DMS153 (cell line): ENCODE measurements at regions not wholly inside any gene's neighbourhood (a gene's known extent, or its start where the extent isn't known, plus 50 kb on each side); places are given as distances from the start of the nearest gene placed in this dataset.
"Not testable (repeated sequence)": the region's sequence is repeated elsewhere in the genome, so short reads cannot be mapped to it uniquely, and the experiment has no call there.

ENCODE experiments used
- DNase-seq: peaks from one replicate; lab custom pipeline; 2025; lab: John Stamatoyannopoulos, UW

DNA sequence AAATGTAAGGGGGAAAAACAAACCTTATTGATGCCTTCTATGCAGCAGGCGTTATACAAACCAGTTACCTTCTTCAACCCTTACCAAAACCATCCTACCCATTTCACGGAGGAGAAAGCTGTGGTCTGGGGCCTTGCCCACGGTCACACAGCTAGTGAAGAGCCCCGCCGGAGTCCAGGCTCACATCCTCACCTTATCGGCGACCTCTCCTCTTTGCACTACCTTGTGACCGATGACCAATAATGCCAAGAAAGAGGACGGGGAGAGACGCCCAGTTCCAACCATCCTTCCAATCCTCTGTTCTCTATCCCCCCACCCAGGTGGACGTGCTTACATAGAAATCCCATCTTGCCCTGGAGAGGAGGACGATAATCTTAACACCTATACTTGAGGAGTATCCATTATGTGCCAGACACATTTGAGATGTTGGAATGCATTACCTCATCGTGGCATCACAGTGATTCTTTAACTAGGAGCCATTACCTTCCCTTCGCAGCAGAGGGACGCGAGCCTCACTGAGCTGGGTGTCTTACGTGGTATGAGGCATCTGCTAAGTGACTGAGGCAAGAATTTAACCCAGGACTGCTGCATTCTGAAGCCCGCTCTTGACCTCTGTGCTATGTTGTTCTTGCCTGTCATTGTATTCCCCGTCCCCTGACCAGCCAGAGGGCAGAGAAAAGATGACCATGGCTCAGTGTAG is 253.7 kb upstream of the B3GAT1 start:
- no peak for DNase-seq

DNA sequence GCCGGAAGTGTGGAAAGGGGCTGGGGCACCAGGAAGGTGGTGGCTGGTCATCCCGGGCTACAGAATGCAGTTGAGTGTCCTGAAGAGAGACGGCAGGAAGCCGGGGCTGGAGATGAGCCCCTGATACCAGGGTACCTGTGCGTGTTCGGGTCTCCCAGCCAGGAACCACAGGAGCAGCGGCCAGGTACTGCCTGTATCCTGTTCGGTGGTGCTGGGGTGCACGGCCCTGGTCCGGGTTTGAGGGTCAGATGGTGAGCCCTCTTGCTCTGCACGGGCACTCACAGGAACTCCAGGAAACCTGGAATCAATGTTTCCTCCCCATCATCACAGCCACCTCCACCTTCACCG is 253.1 kb upstream of the B3GAT1 start:
- DNase-seq: no peak

DNA sequence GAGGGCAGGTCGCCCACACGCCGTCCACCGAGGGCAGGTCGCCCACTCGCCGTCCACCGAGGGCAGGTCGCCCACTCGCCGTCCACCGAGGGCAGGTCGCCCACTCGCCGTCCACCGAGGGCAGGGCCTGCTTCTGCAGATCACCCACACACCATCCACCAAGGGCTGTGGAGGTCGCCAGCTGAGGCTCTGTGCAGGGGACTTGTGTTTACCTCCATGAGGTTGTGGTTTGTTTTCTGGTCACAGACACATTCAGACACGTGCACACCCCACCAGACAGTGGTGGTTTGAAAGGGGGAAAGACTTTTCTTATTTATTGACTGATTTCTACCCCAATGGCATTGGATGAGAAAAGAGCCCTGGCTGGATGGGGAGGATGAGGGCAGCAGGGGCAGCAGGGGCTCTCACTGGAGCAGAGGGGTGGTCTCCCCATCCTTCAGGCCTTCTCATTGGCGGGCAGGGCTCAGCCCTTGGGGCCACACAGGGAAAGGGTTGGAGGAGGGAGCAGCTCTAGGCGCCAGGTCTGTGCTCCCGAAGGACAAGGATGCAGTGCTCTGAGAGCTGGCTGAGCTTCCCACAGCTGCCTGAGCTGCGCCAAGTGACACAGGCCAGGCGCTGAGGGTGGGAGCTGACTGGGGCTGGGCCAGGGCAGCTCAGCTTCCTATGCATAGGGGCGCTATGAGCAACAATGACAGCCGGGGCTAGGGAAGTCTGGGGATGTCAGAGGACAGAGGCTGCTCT is 252.6 kb upstream of the B3GAT1 start:
- DNase-seq: no peak

DNA sequence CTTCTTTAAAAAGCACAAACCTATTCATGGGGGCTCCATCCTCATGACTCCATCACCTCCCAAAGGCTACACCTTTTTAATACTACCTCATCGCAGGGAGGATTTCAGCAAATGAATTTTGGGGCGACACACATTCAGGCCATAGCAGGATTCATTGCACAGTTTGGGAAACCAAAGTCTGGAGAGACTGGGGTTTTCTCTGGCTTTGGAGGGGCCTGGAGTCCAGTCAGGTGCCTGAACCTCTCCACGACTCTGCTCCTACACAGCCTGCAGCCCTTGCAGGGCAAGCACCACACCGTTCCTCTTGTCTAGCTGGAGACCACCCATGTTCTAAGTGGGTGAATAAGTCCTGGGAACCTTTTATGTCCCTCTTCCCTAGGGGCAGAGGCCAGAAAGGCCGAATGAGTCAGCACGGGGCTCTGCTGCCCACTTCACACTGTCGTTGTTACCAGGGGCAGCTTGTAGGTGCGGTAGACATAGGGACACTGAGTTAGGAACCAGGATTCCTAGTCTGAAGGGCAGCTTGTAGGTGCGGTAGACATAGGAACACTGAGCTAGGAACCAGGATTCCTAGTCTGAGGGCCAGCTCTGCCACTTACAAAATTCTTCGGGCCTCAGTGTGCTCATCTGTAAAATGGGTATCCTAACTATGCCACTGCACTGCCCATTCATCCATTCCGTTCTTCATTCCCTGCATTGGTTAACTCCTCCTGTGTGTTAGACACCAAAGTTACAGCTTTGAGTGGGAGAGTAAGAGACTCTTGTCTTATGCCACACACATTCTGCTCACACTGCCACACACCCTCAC is 251.7 kb upstream of the B3GAT1 start:
- no peak for DNase-seq

DNA sequence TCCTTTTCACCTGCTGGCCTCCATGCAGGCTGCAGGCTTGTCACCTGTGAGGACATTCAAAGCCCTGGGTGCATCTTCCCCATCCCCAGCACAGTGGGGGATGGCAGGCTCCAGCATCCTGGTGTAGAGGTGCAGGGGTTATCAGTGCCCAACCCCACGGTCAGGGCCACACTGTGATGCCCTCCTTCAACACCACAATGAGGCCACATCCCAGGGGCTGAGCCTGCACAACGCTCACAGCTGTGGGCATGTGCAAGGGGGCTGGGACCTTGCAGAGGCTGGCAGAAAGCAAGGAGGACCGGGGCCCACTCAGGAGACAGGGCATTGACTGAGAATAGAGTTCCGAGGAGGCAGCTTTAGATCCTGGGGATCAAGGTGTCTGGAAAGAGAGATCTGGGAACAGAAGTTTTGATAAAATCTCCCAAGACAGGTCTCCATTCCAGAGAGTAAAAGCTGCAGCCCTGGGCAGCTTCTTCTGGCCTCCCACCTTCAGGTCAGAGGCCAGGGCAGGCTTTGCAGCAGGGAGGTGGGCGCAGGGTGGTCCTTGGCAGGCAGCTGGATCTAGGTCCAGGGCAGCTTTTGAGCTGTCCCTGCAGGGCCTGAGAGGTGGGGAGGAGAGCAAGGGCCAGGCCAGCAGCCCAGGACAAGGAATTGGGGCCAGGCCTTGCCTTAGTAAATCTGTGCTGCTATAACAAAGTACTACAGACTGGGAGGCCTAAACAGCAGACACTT is 250.8 kb upstream of the B3GAT1 start:
- DNase-seq: no peak

DNA sequence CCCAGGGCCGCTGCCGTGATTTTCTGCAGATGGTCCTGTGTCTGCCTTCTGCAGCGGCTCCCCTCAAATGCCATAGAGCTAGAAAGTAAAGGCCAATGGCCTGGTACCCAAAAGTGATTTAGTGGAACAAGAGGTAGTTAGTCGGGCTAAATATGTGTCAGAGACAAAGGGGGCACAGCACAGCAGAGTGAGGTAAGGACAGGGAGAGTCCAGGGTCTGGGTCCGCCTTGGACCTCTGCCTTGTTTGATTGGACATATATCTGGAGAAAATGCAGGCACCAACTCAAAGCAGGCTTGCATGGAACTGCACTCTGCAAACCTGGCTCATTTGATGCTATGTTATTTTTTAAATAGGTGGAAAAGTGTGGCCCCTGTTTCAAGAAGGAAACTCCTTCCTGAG is 249.6 kb upstream of the B3GAT1 start:
- no peak for DNase-seq

DNA sequence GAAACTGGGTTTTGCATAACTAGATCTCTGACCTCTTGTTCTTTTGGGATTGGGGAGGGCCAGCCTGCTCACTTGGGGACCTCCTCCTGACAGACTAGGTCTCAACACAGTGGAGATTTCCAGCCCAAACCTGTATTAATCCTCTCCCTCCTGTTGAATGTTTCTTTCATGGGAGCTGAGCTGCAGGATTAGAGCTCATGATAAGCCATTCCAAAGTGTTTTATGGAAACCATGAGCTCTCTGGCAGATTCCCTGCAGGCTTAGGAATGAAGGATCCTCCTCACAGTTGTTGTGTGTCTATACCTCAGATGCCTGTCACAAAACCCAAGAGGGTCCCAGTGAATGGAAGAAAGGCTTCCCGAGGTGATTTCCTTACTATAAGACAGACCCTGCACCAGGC is 248.4 kb upstream of the B3GAT1 start:
- DNase-seq: no peak

DNA sequence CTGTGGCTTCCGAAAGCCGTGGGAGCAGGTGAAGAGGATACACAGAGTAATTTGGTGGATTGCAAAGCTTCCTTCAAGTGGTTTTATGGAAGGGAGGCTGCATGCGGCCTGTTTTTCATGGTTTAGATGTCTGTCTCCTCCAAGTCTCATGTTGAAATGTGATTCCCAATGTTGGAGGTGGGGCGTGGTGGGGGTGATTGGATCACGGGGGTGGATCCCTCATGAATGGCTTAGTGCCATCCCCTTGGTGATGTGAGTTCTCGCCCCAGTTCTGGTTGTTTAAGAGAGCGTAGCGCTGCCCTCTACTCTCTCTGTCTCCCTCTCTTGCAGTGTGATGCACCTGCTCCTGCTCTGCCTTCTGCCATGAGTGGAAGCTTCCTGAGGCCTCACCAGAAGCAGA is 247.8 kb upstream of the B3GAT1 start:
- DNase-seq: no peak

DNA sequence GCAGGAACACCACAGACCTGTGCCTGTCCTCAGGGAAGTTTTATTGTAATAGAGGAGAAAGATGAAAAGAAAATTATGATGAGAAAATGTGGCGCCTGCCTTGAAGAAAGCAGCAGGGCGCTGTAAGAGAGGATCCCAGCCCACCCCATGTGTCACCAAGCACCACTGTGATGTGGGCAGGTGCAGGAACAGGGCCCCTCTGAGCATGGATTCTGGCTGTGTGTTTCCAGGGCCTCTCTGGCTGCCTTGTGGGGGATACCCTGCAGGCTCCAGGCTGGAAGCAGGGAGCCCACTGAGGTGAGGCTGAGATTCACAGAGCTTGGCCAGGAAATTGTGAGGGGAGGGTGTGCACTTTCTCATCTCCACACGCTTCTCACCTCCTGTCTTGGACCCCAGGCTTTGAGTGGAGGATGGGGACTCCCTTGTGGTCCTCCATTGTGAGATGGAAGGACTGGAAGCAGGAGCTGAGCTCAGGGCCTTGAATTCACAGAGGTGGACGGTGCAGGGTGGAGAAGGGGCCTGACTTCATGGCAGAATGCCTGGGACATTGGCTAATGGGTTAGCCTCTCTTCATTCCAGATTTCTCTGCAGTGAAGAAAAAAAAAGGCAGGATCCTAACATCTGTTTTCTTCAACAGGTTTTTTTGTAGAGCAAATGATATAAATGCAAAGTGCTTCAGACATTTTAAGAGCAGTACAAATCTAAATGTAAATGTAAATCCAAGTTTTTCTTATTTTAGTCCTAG is 246.6 kb upstream of the B3GAT1 start:
- no peak for DNase-seq

DNA sequence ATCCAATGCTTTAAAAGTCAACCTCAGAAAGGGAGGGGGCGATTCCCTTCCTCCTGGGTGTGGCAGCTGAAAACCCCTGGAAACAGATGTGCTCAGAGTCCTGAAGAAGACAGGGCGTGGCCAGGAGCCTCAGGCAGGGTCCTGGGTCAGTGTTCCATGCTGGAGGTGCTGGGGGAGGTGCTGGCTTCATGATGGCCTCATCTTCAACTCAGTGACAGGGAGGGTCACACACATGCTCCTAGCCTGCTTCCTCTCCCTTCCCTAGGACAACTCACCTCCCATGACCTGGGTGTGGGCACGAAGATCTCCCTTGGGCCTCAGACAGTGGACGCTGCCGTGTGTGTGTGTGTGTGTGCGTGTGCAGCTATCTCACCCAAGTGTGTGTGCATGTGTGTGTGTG is 245.6 kb upstream of the B3GAT1 start:
- no peak for DNase-seq

DNA sequence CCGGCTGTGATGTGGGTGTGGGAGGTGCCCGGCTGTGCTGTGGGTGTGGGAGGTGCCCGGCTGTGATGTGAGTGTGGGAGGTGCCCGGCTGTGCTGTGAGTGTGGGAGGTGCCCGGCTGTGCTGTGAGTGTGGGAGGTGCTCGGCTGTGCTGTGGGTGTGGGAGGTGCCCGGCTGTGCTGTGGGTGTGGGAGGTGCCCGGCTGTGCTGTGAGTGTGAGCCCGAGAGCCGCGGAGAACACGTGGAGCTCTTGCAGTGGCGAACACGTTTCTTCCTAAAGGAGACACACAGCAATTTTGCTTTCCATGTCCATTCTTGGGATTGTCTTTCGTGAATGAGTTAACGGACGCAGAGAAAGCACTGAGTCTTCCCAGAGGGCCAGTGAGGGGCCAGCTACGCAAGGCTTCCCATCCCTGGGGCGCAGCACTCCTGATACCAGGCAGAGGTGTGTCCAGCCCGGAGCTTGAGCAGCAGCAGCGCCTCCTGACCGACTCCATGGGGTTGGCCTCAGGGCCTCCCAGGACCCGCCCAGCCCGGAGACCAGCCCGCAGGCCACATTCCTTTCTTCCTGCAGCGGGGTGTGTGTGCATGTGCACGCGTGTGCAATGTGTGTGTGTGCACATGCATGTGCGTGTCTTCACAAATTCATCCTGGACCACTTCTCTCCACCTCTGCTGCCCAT is 245.0 kb upstream of the B3GAT1 start:
- DNase-seq: no peak

DNA sequence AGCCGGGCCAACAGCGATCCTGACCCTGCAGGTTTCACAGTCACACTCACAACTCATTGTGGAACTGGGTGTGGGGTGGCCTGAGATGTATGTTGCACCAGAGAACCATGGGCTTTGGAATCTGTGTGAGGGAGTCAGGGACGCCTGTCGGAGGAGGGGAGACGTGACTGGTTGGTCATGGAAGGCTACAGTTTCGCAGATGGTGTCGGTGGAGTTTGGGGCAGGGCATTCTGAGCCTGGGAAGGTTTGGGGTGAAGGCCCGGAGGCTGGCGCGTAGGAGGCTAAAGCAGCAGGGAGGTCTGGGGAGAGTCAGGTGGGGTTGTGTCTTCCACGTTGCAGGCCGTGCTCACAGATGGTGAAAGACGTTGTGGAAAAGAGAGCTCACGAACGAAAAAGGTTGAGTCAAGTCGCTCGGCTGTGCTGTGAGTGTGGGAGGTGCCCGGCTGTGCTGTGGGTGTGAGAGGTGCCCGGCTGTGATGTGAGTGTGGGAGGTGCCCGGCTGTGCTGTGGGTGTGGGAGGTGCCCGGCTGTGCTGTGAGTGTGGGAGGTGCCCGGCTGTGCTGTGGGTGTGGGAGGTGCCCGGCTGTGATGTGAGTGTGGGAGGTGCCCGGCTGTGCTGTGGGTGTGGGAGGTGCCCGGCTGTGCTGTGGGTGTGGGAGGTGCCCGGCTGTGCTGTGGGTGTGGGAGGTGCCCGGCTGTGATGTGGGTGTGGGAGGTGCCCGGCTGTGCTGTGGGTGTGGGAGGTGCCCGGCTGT is 244.2 kb upstream of the B3GAT1 start:
- DNase-seq: not testable (repeated sequence)

DNA sequence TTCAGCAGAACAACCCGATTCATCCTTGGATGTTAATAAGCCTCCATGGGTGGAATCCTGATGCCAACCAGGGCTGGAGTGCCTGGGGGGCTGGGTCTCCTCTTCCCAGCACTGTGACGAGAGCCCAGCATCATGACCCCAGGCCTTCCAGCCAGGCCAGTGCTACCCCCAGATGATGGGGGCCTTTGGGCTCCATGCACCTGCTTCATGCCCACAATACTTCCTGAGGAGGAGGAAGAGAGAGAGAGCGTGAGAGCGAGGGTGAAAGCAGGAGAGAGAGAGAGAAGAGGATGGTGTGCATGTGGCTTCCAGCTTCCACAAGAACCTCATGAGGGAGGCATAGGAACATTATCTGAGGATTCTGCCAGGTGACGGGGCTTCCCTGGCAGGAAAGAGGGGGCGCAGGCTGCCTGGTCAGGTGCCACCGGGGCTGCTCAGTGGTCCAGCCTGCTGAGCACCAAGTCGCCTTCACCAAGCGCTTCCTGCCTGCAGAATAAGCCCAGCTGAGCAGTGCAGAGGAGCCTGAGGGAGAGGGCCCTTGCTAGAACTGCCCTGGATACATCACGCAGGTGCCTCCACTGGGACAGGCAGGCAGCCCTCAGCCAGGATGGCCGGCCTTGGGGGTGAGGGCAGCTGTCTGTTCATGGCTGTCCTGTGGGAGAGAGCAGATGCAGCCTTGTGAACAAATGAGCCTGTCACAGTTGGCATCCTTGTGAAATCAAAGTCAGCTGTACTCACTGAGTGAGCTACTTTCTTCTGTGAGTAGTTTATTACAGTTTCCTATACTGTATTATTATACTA is 243.3 kb upstream of the B3GAT1 start:
- no peak for DNase-seq

DNA sequence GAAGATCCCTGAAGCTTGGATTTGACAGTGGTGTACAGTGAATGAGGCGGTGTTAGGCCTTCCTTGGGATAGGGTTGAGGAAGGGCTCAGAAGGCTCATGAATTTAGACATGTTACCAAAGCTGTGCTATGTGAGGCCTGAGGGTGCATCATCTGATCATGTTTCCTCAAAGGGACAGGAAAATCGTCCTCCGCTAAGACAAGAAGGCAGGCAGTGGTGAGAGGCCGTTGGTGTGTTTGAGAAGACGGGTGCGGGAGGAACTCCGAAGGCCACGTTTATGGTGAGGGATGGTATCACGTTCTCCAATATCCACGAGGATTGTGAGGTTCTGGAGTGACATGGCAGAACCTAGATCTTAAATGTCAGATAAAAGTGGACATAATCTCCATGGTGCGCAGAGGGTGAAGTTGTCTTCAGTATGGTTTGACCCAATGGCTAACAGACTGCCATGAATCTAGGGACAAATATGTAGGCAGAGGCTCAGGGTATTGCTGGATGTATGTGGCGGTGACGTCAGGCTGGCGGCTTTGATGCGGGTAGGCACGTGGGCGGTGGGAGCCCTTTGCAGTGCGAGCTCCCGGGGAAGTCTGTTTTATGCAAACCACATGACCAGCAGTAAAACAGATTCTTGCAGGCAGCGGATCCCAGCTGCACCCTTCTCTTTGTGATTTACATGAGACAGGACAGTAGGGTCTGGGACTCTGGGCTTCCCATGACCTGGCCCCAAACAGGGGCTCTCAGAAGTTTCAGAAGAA is 242.3 kb upstream of the B3GAT1 start:
- no peak for DNase-seq

DNA sequence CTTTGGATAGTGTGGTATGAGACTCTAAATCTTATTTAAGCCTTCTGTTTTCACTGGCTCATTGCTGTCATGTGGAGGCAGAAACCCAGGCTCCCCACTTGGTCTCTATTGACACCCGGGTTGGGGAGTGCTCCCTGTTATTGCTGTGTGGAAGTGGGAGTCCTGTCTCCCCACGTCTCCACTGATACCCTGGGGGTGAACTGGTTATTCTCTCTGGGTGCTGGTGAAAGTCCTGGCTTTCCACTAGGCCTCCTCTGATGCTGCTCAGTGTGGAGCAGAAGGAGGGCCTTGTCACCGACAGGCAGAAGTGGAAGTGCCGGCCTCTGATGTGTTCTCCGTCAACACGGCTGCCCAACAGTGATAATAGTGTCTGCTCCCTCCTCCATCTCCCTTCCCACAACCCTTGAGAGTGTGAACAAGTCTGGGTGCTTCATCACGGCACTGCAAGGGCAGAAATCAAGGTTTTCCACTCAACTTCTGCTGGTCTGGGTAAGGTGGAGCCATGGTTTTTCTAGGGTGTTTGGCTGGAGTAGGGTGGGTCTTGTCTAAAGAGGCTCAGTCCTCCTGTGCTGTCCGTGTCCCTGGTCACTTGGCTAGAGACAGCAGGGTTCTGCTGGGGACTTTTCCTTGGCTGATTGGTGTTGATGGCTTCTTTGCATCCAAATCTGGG is 240.7 kb upstream of the B3GAT1 start:
- no peak for DNase-seq

DNA sequence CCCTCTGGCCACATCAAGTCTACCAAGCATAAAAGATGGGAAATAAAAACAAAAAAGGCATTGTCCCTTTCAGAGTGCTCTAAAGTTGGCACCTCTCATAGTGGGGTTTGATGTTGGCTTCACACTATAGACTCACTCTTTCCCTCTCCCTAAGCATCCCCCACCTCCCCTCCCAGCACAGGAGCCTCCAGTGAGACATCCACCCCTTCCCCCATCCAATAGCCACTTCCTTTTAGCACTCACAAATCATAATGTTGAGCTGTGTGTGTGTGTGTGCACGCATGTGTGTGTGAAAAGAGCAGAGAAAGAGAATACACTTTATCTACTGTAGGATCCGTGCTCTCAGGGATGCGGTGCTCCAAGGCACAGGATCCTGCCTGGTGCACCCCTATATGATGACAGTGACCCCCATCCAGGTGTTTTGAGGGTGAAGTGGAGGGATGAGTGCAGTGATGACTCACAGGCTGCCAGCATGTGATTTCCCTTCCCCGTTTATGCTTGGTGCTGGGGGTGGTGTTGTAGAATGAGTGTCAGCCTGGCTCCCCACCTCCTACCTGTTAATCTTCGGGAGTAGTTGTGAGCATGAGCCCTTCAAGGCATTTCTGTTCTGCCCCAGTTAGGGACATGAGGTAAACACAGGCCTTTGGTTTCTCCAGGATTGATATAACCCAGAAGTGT is 235.2 kb upstream of the B3GAT1 start:
- DNase-seq: no peak

DNA sequence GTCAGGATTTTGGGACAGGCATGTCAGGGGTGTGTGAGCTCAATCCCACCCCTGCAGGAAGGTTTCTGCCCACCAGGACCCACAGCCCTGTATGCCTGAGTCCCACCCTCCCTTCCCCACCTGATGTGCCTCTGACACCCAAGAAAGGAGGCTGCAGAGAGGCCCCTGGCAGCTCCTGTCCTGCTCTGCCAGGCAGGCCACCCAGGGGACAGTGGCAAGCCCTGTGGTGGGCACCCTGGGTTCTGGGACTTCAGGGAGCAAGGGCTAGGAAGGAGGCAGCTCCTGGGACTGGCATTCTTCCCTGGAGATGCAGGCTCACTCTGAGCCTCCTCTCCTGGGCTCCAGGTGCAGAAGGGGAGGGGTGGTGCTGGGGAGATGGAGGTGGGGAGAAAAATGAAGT is 234.5 kb upstream of the B3GAT1 start:
- no peak for DNase-seq

DNA sequence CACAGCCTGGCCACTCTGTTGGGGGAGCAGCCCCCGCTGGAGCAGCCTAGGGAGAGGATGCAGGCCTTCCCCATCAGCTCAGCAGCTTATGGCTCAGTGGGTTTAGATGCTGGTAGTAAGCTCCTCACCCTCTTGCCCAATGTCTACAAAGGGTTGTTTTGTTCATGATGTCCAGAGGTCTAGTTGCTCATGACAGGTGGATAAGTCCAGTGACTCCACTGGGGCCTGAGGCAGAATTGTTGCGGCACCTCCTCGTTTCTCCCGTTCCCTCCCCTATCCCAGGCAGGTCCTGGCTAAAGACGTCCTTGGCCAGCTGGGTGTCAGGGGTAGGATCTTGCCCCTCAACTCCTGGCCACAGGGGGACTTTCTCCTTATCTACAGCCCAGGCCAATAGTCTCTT is 233.5 kb upstream of the B3GAT1 start:
- DNase-seq: no peak
